ENCODE measurements at regions not wholly inside any gene's neighbourhood (a gene's known extent, or its start where the extent isn't known, plus 50 kb on each side); places are given as distances from the start of the nearest gene placed in this dataset.

- no peak for TF ChIP-seq ZNF384 (IDR thresholded peaks at IDR 0.05)
- no peak for TF ChIP-seq L3MBTL2 (conservative IDR thresholded peaks at IDR 0.05)
- TF ChIP-seq LEF1 (IDR thresholded peaks at IDR 0.05; ENCODE audit: borderline replicate concordance): no peak
Measured at GRCh38 chr9:13779106-13779505, 499.6 kb upstream of the MPDZ start.

Data from HEK293T (cell line).